ENCODE measurements at regions not wholly inside any gene's neighbourhood (a gene's known extent, or its start where the extent isn't known, plus 50 kb on each side); places are given as distances from the start of the nearest gene placed in this dataset.
A peak's percentile ranks its signal among the peaks of the same experiment; 100 is the strongest.
"Not testable (repeated sequence)": the region's sequence is repeated elsewhere in the genome, so short reads cannot be mapped to it uniquely, and the experiment has no call there.

GRCh38 chr15:57767481-57767880 lies 61.0 kb downstream of the POLR2M start:
- DNase-seq (ENCODE audit: low read depth) = no peak

DNA sequence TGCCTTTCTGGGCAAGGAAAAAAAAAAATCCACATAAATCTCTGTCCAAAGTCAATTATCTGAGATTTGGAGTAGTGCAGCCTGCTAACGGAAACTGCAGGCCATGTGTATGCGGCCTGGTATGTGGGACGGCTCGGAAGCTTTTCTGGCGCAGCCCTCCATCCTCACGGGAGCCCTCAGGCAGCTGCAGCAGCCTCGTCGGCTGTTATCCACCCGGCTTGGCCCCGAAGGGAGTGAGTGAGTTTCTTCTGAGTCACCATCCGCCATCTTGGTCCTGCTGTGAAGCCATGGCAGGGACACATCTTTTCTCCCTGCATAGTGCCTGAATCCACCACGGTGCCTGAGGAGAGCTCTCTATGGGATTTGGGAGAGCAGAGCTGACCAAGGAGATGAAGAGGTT lies 62.8 kb downstream of the POLR2M start:
- peak; percentile 52 for DNase-seq (ENCODE audit: low read depth)

GRCh38 chr15:57770495-57770894 lies 64.0 kb downstream of the POLR2M start:
- DNase-seq (ENCODE audit: low read depth) = no peak

DNA sequence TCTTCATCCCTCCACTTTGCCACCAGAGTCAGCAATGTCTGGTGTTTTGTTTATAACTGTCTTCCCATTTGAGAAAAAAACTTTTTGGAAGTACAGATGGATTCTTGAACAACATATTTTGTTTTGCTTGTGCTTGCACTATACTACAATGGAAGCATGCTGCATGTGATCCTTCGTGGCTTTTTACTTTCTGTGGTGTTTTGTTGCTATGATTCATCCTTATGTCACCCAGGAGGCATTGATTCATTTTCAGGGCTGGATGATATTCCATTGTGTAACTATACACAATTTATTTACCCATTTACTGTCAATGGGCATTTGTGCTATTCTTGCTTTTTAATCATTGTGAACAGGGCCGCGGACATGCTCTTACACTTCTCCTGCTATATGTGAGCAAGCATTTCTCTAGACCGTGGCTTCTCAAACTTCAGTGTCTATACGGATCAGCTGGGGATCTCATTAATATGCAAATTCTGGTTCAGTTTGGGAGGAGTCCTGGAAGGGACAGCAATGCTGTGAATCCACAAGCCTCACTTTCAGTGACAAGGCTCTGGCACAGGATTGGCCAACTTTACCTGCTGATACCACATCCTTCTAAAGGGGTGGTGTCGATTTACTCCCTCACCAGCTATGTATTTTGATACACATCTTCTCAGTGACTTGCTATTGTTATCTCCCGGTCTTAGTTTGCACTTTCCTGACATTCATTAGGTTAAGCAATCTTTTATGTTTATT lies 65.9 kb downstream of the POLR2M start:
- no peak for DNase-seq (ENCODE audit: low read depth)

DNA sequence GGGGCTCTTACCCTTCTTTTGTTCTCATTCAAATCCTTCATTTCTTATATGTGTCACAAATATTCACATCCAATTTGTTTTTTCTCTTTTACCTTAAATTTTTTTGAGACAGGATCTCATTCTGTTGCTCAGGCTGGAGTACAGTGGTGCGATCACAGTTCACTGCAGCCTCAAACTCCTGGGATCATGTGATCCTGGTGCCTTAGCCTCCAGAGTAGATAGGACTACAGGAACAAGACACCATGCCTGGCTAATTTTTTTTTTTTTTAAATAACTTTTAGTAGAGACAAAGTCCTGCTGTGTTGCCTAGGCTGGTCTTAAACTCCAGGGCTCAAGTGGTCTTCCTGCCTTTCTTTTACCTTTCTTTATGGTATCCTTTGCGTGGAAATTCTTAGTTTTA lies 66.5 kb downstream of the POLR2M start:
- DNase-seq (ENCODE audit: low read depth) = no peak

GRCh38 chr15:57777003-57777402 lies 70.5 kb downstream of the POLR2M start:
- no peak for DNase-seq (ENCODE audit: low read depth)

- DNase-seq (ENCODE audit: low read depth) = peak; percentile 64
Measured at GRCh38 chr15:57780471-57780870, 74.0 kb downstream of the POLR2M start.

- no peak for DNase-seq (ENCODE audit: low read depth)
Measured at GRCh38 chr15:57782731-57783130, 76.2 kb downstream of the POLR2M start.

DNA sequence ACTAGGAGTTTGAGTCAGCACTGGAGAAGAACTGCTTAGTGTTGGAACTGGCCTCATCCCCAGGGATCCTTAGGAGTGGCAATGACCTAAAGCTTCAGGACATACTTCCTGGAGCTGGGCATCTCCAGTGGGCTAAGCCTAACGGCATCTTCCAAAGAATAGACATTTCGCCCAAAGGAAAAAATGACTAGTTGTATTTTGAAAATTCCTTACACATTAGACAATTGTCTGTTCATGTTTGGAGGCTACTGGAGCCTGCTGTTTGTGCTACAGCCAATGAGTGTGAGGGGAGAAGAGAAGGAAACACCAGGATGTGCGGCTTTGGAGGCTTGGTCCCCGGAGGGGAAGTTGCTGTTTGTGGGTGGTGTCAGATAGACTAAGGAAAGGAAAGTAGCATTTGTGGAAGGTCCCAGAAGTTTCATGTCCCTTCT lies 77.6 kb downstream of the POLR2M start:
- DNase-seq (ENCODE audit: low read depth) = peak; percentile 79

DNA sequence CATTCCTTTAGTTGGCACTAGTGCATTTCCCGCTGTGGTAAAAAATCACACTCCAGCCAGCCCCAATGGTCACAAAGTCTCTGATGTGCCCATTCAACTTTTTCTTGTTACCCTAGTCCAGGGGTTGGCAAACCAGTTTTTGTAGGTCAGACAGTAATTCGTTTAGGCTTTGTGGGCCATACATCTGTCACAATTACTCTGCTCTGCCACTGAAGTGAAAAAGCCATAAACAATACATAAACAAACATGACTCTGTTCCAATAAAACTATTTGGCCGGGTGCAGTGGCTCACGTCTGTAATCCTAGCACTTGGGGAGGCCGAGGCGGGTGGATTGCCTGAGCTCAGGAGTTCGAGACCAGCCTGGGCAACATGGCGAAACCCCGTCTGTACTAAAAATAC lies 78.5 kb downstream of the POLR2M start:
- no peak for DNase-seq (ENCODE audit: low read depth)

DNA sequence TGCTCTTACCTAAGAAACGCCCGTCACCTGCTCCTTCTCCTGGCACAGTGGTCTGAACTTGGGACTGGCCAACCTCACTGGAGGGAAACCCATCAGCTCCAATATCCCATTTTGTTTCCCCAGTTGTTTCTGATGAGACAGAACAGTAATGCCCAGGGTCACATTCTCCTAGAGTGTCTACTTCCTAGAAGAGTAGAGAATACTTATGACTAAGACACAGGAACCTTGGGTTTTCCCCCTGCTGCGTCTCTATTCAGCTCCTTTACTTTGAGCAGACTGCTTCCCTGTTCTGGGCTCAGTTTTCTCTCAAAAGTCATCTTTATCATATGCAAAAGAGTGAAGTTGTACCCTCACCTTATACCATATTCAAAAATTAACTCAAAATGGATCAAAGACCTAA lies 79.4 kb downstream of the POLR2M start:
- no peak for DNase-seq (ENCODE audit: low read depth)

- no peak for DNase-seq (ENCODE audit: low read depth)
Measured at GRCh38 chr15:57789225-57789624, 82.7 kb downstream of the POLR2M start.

- DNase-seq (ENCODE audit: low read depth) = no peak
Measured at GRCh38 chr15:57792724-57793449, 86.4 kb downstream of the POLR2M start.

GRCh38 chr15:57795261-57795660 lies 88.7 kb downstream of the POLR2M start:
- DNase-seq (ENCODE audit: low read depth) = no peak

DNA sequence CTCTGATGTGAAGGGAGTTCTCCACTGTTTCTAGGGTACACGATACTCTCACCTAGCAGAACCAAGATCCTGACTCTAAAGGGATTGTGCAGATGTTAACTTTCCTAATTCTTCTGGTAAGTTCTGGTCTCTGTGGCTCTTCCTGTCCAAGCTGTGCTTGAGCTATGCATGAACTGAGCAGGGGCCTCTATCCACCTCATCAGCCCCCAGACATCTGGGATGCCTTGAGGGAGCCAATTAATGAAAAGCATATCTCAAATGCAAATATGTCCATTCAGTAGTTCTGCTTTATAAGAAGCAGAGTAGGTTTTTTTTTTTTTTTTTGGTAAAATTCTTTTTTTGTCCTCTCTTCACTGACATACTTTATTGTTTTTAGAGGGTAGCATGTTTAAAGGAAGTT lies 89.6 kb downstream of the POLR2M start:
- no peak for DNase-seq (ENCODE audit: low read depth)

DNA sequence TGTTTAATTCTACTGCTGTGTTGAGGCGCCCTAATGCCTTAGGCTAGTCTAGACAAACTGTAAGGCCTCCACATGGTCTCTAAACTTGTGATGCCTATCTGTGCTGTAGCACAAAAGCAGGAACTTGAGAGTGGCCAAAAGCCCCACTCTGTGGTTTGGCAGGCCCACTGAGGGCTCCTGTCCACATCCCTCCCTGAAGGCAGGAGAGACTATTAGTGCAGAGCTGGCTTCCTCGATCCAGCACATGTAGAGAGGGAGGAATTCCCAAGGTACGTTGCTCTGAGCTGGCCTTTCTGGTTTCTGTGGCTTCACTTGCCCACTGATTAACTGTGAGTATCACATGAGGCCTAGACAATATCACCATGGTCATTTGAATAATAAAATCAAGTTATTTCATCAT lies 90.6 kb downstream of the POLR2M start:
- no peak for DNase-seq (ENCODE audit: low read depth)

- DNase-seq (ENCODE audit: low read depth) = no peak
Measured at GRCh38 chr15:57797568-57798267, 91.2 kb downstream of the POLR2M start.

DNA sequence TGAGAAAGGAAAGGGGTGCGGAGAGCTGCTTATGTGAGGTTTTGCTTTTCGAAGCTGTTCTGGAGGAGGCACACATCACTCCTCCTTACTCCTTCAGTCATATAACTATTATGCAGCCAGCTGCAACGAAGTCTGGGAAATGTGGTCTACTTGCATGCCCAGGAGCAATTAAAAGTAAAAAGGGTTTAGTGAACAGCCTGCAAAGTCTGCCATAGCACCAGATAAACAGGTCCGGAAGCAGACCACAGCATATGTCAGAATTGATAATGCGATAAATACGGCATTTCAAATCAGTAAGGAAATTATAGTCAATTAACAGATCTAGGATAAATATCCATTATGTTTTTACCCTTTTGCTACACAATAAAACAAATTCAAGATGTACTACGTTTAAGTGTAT lies 99.5 kb downstream of the POLR2M start:
- no peak for DNase-seq (ENCODE audit: low read depth)

GRCh38 chr15:57809285-57809684 lies 102.8 kb downstream of the POLR2M start:
- DNase-seq (ENCODE audit: low read depth) = not testable (repeated sequence)

DNA sequence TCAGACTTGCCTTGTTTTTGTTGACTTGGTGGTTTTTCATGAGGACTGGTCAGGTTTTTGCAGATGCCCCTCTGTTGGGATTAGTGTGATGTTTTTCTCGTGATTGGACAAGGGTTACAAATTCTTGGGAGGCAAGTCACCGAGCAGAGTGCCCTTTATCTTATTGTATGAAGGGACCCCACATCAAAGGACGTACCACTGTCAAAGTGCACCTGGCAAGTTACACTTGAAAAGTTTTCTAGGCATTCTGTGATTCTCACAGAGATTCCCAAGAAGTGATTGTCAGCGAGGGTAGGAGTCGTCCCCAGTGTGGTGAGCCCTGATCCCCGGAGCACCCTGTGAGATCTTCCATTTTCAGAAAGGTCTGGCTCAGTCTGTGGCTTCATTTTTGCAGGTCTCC lies 110.1 kb downstream of the POLR2M start:
- no peak for DNase-seq (ENCODE audit: low read depth)

DNA sequence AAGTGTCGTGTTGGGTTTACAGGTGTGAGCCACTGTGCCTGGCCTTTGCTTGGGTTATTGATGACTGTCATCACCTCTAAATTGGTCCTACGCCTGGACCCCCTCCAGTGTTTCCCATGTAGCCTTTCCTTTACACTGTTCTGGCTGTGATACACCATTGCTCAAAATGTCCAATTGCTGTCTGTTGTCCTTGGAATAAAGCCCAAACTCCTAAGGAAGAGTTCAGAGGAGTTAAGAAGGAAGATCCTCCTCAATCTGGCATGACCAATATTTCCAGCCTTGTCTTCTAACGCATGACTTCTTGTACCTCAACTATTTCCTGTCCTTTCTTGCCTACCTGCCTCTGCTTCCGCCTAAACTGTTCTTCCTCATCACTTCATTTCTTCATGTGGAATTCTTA lies 113.1 kb downstream of the POLR2M start:
- no peak for DNase-seq (ENCODE audit: low read depth)

- DNase-seq (ENCODE audit: low read depth) = no peak
Measured at GRCh38 chr15:57820119-57820518, 113.6 kb downstream of the POLR2M start.

DNA sequence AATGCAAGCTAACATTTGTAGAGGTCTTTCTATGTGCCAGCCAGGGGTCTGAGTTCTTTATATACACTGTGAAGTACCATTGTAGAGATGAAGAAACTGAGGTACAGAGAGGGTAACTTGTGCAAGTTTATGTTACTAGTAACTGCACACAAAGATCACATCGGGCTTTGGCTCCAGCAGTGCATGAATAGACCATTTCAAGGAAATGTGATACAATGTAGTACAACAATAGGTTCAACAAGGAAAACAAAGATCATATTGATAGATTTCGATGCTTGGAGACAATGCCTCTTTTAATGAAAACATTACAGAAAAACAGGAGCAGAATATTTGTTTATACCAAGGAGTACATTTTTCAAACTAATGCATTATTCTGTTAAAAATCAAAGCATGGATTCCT lies 115.3 kb downstream of the POLR2M start:
- DNase-seq (ENCODE audit: low read depth) = no peak
